ENCODE measurements at regions not wholly inside any gene's neighbourhood (a gene's known extent, or its start where the extent isn't known, plus 50 kb on each side); places are given as distances from the start of the nearest gene placed in this dataset.

DNA sequence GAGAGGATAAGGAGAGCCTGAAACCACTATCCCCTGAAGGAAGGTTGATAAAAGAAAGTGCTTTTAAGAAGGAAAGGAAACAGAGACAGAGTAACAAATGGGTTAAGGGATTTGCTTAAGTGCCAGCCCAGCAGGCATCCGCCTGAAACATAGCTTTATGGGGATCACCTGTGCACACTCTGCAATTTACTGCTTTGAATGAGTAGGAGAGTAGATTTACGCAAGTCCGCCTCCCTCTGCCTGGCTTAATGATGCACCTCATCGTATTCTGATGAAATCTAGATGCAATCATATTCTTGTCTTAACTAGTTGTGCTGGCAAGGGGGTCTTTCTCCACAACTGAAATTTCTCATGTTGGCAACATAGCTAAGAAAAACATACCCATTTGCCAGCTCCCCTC is 101.1 kb upstream of the ID4 start:
- no peak for DNase-seq (ENCODE audit: low read depth)

- DNase-seq (ENCODE audit: low read depth), result no peak
These were observed 99.2 kb upstream of the ID4 start for GRCh38 chr6:19738010-19738409.

GRCh38 chr6:19749722-19750121 is 87.4 kb upstream of the ID4 start:
- no peak for DNase-seq (ENCODE audit: low read depth)

DNA sequence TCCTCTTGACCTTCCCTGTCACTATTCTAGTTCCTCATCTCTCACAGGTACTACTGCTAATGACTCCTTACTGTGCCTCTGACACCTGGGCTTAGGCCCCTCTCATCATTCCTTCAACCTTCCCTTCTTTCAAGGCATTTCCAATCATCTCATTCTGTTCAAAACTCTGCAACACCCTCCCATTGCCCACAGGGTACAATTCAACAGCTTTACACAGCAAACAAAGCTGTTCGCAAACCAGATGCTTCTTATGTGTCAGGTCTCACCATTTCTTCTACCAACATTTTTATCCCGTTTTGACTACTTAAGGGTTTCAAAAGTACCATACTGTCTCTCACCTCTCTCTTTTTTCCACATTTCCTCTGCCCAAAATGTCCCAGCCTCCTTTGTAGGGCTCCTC is 84.4 kb upstream of the ID4 start:
- no peak for DNase-seq (ENCODE audit: low read depth)

DNA sequence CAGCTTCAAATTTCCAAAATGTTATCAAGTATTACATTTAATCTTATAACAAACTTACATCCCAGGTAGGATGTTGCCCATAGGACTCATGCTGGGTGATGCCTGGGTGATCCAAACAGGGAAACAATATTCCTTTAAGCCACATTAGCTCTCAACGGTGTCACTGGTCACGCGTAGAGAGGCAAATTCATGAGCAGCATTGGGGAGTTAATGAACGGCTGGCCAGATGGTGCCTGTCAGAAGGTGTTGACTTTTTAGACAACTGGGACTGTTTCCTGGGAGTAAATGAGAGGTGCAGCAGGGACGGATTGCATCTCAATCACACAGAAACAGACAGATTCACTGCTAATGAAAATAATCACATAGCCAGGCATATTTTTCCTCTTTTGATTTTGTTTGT is 83.3 kb upstream of the ID4 start:
- no peak for DNase-seq (ENCODE audit: low read depth)

- no peak for DNase-seq (ENCODE audit: low read depth)
These were observed 82.5 kb upstream of the ID4 start for GRCh38 chr6:19754686-19755085.

DNA sequence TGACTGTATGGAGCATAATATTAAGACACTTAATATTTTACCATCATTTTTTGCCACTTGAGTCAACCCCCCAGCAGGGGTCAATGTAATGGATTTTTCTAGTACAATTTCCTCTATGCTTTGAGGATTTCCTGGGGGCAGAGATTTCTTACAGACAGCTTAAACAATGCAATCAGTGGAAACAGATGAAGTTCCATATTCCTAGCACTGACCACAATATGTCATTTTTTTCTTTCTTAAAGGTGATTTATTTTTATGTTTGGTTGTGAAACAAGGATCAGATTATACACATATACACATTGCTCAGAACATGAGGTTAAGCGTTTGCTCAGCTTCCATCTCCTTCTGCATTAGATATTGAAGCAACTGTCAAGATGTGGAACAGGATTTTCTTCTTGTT is 82.0 kb upstream of the ID4 start:
- no peak for DNase-seq (ENCODE audit: low read depth)

- DNase-seq (ENCODE audit: low read depth), result no peak
These were observed 80.1 kb upstream of the ID4 start for GRCh38 chr6:19757036-19757435.

GRCh38 chr6:19759117-19759880 is 77.9 kb upstream of the ID4 start:
- DNase-seq (ENCODE audit: low read depth), result peak; percentile 49

DNA sequence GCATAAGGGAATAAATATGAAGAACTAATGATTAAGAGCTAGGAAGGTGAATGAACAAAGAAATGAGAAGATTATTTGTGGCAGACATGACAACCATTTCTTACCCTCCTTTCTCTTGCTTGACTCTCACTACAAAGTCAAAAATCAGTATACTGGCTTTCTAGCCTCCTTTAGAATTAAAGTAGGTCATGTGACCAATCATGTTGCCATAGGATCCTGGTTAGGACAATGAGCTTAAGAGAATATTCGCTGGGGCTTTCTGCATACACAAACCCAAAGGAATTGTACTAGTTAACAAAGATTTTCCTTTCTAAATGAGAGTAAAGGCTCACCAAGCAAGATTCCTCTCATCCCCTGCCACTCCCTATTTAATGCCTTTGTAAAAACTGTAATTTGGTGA is 76.0 kb upstream of the ID4 start:
- DNase-seq (ENCODE audit: low read depth), result no peak

DNA sequence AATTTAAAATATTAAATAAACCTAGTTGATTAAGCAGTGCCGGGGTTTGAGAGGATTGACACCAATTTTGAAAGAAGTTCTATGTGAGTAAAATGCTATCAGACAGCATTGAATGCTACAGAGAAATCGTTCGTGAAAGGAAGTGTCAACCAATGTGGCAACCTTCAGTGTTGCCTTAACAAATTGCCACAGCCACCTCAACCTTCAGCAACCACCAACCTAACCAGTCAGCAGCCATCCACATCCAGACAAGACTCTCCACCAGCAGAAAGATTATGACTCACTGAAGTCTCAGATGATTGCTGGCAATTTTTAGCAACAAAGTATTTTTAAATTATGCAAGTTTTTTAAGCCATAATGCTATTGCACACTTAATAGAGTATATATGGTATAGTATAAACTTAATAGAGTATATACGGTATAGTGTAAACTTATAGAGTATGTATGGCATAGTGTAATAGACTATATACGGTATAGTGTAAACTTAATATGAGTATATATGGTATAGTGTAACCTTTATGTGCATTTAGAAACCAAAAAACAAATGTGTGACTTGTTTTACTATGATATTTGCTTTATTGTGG is 65.3 kb upstream of the ID4 start:
- peak; percentile 17 for DNase-seq (ENCODE audit: low read depth)

DNA sequence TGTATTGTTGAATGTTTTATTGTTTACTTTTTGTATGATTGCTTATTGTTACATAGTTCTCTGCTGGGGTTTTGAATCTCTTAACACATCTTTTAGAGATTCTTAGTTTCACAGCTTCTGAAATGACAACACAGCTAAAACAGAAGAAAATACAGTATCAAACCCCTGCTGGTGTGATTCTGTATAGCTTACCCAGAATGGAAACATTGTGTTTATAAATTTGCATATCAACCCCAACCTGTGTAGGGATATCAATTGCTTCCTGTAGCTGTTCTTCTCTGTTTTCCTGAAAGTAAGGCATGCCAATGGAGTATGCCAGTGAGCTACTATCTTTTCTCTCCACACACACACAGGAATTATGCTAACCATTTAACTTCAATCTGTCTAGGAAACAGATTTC is 64.3 kb upstream of the ID4 start:
- no peak for DNase-seq (ENCODE audit: low read depth)

DNA sequence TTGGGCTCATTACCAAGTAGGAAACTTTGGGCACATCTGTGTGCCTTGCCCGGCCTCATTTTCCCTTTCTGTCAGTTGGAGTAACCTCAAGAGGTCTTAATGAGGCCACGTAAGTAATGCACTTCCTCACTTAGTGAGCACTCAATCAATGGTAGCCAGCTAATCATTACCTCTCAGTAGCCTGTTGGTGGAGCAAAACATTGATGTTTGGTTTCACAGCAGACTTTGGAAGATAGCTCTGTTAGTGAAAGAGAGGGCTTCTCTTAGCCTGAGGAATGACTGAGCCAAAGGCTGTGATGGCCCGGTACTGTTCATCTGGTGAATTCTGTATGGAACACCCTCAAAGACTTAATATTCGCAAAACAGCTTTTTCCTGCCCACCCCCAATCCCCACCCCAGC is 55.9 kb upstream of the ID4 start:
- DNase-seq (ENCODE audit: low read depth), result no peak

- no peak for DNase-seq (ENCODE audit: low read depth)
These were observed 54.6 kb upstream of the ID4 start for GRCh38 chr6:19782588-19782987.
